SK-N-SH treated with all-trans-retinoic acid at 6 μM for 48 hours (cell line): ENCODE measurements at regions not wholly inside any gene's neighbourhood (a gene's known extent, or its start where the extent isn't known, plus 50 kb on each side); places are given as distances from the start of the nearest gene placed in this dataset.

Source experiments
- ATAC-seq: fragments of 200-7000 bp; cut with Tn5 transposase; 3 replicates; pipeline ENCODE4 v1.9.1; 2020; ENCODE audit warnings: mild to moderate bottlenecking, moderate library complexity
- ARNTL ChIP-seq: fragments of 450-650 bp; formaldehyde crosslinking; IDR thresholded peaks from 2 replicates; pipeline ENCODE4 v1.5.0; 2020; ENCODE audit warnings: low read depth, mild to moderate bottlenecking, moderate library complexity, borderline replicate concordance
- BACH2 ChIP-seq: fragments of 250-450 bp; sonication (Bioruptor Pico); IDR thresholded peaks from 2 replicates; pipeline ENCODE4 v1.9.0; 2021; ENCODE audit warnings: mild to moderate bottlenecking, borderline replicate concordance
- CREB5 ChIP-seq: fragments of 250-450 bp; sonication (Bioruptor Pico); IDR thresholded peaks from 2 replicates; pipeline ENCODE4 v1.5.1; 2020; ENCODE audit warnings: low read depth, mild to moderate bottlenecking, moderate library complexity
- CSDC2 ChIP-seq: fragments of 250-450 bp; sonication (Bioruptor Pico); IDR thresholded peaks from 2 replicates; pipeline ENCODE4 v1.5.0; 2020; ENCODE audit warnings: mild to moderate bottlenecking, moderate library complexity
- CSRNP3 ChIP-seq: fragments of 250-450 bp; sonication (Bioruptor Pico); IDR thresholded peaks from 2 replicates; pipeline ENCODE4 v1.5.1; 2021; ENCODE audit warnings: mild to moderate bottlenecking, moderate library complexity
- ESRRG ChIP-seq: fragments of 250-450 bp; sonication (Bioruptor Pico); IDR thresholded peaks from 2 replicates; pipeline ENCODE4 v1.6.1; 2021; ENCODE audit warnings: mild to moderate bottlenecking
- GLIS3 ChIP-seq: fragments of 250-450 bp; sonication (Bioruptor Pico); IDR thresholded peaks from 2 replicates; pipeline ENCODE4 v1.5.0; 2020; ENCODE audit warnings: mild to moderate bottlenecking, moderate library complexity
- ISL1 ChIP-seq: fragments of 250-450 bp; sonication (Bioruptor Pico); IDR thresholded peaks from 2 replicates; pipeline ENCODE4 v2.1.2; 2022; ENCODE audit warnings: mild to moderate bottlenecking, moderate library complexity
- OSR1 ChIP-seq: fragments of 250-450 bp; sonication (Bioruptor Pico); IDR thresholded peaks from 2 replicates; pipeline ENCODE4 v1.8.0; 2022; ENCODE audit warnings: moderate library complexity, mild to moderate bottlenecking, inconsistent platforms
- PATZ1 ChIP-seq: fragments of 250-450 bp; sonication (Bioruptor Pico); IDR thresholded peaks from 2 replicates; pipeline ENCODE4 v1.8.0; 2020; ENCODE audit warnings: mild to moderate bottlenecking, moderate library complexity, borderline replicate concordance
- POU6F1 ChIP-seq: fragments of 250-450 bp; sonication (Bioruptor Pico); IDR thresholded peaks from 2 replicates; pipeline ENCODE4 v1.8.0; 2021; ENCODE audit warnings: low read depth, mild to moderate bottlenecking, moderate library complexity, borderline replicate concordance
- PPARA ChIP-seq: fragments of 250-450 bp; sonication (Bioruptor Pico); IDR thresholded peaks from 2 replicates; pipeline ENCODE4 v1.5.0; 2020; ENCODE audit warnings: mild to moderate bottlenecking, borderline replicate concordance
- RARB ChIP-seq: fragments of 250-450 bp; sonication (Bioruptor Pico); IDR thresholded peaks from 2 replicates; pipeline ENCODE4 v1.8.0; 2021; ENCODE audit warnings: mild to moderate bottlenecking, moderate library complexity
- SNAI2 ChIP-seq: fragments of 250-450 bp; sonication (Bioruptor Pico); IDR thresholded peaks from 2 replicates; pipeline ENCODE4 v1.5.0; 2020; ENCODE audit warnings: mild to moderate bottlenecking, moderate library complexity
- TOX ChIP-seq: fragments of 250-450 bp; sonication (Bioruptor Pico); IDR thresholded peaks from 2 replicates; pipeline ENCODE4 v1.8.0; 2021; ENCODE audit warnings: mild to moderate bottlenecking, moderate library complexity, borderline replicate concordance
- TSHZ2 ChIP-seq: fragments of 250-450 bp; sonication (Bioruptor Pico); IDR thresholded peaks from 2 replicates; pipeline ENCODE4 v1.5.0; 2020; ENCODE audit warnings: mild to moderate bottlenecking, moderate library complexity
- ZFP3 ChIP-seq: fragments of 250-450 bp; sonication (Bioruptor Pico); IDR thresholded peaks from 2 replicates; pipeline ENCODE4 v1.5.0; 2020; ENCODE audit warnings: mild to moderate bottlenecking, moderate library complexity
- ZNF8 ChIP-seq: fragments of 450-650 bp; formaldehyde crosslinking; IDR thresholded peaks from 2 replicates; pipeline ENCODE4 v1.5.0; 2020; ENCODE audit warnings: mild to moderate bottlenecking, moderate library complexity

- no peak for ATAC-seq
- no peak for TF ChIP-seq CREB5 (CRISPR knock-in tag)
- no peak for TF ChIP-seq TOX (CRISPR knock-in tag)
- no peak for TF ChIP-seq ZNF8 (CRISPR knock-in tag)
- no peak for TF ChIP-seq ESRRG
- TF ChIP-seq ARNTL (CRISPR knock-in tag), result no peak
- TF ChIP-seq GLIS3 (CRISPR knock-in tag), result no peak
- TF ChIP-seq SNAI2, result no peak
- no peak for TF ChIP-seq ISL1 (CRISPR knock-in tag)
- no peak for TF ChIP-seq CSRNP3 (CRISPR knock-in tag)
- no peak for TF ChIP-seq BACH2 (CRISPR knock-in tag)
- no peak for TF ChIP-seq OSR1
- TF ChIP-seq ZFP3 (CRISPR knock-in tag), result no peak
- TF ChIP-seq RARB, result no peak
- TF ChIP-seq PPARA (CRISPR knock-in tag), result no peak
- no peak for TF ChIP-seq TSHZ2 (CRISPR knock-in tag)
Observed at GRCh38 chr18:11548396-11548795, 61.0 kb upstream of the SLC35G4 start.

GRCh38 chr18:11544060-11544633, 65.2 kb upstream of the SLC35G4 start:
- TF ChIP-seq ZNF8 (CRISPR knock-in tag) (no peak), PPARA (CRISPR knock-in tag) (no peak), GLIS3 (CRISPR knock-in tag) (no peak), CSDC2 (CRISPR knock-in tag) (no peak), TOX (CRISPR knock-in tag) (no peak), PATZ1 (CRISPR knock-in tag) (no peak), CREB5 (CRISPR knock-in tag) (no peak), ISL1 (CRISPR knock-in tag) (no peak), CSRNP3 (CRISPR knock-in tag) (no peak), TSHZ2 (CRISPR knock-in tag) (no peak), SNAI2 (no peak), POU6F1 (CRISPR knock-in tag) (no peak)
- no peak for ATAC-seq
